Ishikawa (cell line): ENCODE measurements at regions not wholly inside any gene's neighbourhood (a gene's known extent, or its start where the extent isn't known, plus 50 kb on each side); places are given as distances from the start of the nearest gene placed in this dataset.

ENCODE experiments used
- CEBPB ChIP-seq: IDR thresholded peaks from 2 replicates; pipeline ENCODE4 v1.6.1; 2012
- CREB1 ChIP-seq: IDR thresholded peaks from 2 replicates; pipeline ENCODE4 v1.6.1; 2012; ENCODE audit warnings: low read depth
- EP300 ChIP-seq: IDR thresholded peaks from 2 replicates; pipeline ENCODE4 v1.6.1; 2012; ENCODE audit warnings: borderline replicate concordance
- FOXM1 ChIP-seq: IDR thresholded peaks from 2 replicates; pipeline ENCODE4 v1.6.1; 2012; ENCODE audit warnings: low read depth, borderline replicate concordance
- MAX ChIP-seq: IDR thresholded peaks from 2 replicates; pipeline ENCODE4 v1.6.1; 2012
- NFIC ChIP-seq: IDR thresholded peaks from 2 replicates; pipeline ENCODE4 v1.6.1; 2012
- RAD21 ChIP-seq: IDR thresholded peaks from 2 replicates; pipeline ENCODE4 v1.6.1; 2012; ENCODE audit warnings: low read depth
- REST ChIP-seq: IDR thresholded peaks from 2 replicates; pipeline ENCODE4 v1.6.1; 2012; ENCODE audit warnings: low read depth, mild to moderate bottlenecking
- TCF12 ChIP-seq: IDR thresholded peaks from 2 replicates; pipeline ENCODE4 v1.6.1; 2012; ENCODE audit warnings: low read depth
- USF1 ChIP-seq: IDR thresholded peaks from 2 replicates; pipeline ENCODE4 v1.6.1; 2012
- YY1 ChIP-seq: IDR thresholded peaks from 2 replicates; pipeline ENCODE4 v1.6.1; 2012; ENCODE audit warnings: low read depth

GRCh38 chr5:41648996-41649395 lies 138.6 kb upstream of the PLCXD3 start:
- TF ChIP-seq EP300 = no peak
- no peak for TF ChIP-seq CREB1
- no peak for TF ChIP-seq RAD21
- TF ChIP-seq FOXM1 = no peak
- no peak for TF ChIP-seq YY1
- no peak for TF ChIP-seq USF1
- TF ChIP-seq REST = no peak
- no peak for TF ChIP-seq CEBPB
- TF ChIP-seq MAX = no peak
- TF ChIP-seq NFIC = no peak
- TF ChIP-seq TCF12 = no peak
